ENCODE measurements at regions not wholly inside any gene's neighbourhood (a gene's known extent, or its start where the extent isn't known, plus 50 kb on each side); places are given as distances from the start of the nearest gene placed in this dataset.
"Not testable (repeated sequence)": the region's sequence is repeated elsewhere in the genome, so short reads cannot be mapped to it uniquely, and the experiment has no call there.

- TF ChIP-seq POLR2AphosphoS5, POLR2A (IDR thresholded peaks at IDR 0.05): not testable (repeated sequence)
Observed at GRCh38 chr1:184876015-184876414, 98.3 kb downstream of the NIBAN1 start.

Measured in spleen (tissue), 3 donors.